ENCODE measurements at regions not wholly inside any gene's neighbourhood (a gene's known extent, or its start where the extent isn't known, plus 50 kb on each side); places are given as distances from the start of the nearest gene placed in this dataset.

DNA sequence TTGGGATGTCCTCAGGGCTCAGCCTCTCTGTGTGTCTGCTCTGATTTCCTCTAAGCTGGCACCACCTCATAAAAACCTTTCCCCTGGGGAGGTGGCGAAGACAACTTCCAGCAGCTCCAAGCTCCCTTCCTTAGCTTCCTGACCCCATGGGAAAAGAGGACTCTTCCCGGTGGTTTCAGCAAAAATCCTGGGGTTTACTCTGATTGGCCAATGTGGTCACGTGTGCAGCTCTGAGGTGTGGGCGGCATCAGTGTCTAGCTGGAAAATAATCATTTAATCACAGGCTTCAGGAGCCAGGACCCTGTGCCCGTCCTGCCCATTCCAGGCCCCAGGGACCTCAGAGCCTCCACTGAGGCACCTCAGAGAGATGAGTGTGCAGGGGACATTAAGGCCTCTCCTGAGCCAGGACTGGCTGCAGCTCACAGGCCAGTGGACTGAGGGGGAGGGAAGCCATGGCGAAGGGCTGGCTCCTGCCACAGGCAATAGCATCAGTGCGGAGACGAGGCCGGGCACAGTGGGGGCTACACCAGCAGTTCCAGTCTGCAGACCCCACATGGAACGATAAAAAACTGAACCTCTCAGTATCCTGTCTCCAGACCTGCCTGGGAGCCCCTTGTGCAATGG, 104.1 kb downstream of the TPRA1 start:
- Mint-ChIP-seq H3K27ac (no peak overlapping the region), H3K36me3 (ENCODE audit: low read depth) (no peaks in the 10 kb centered on the region), H3K27me3 (ENCODE audit: low read depth) (peaks cover 19% of the 10 kb centered on the region), H3K4me3 (no peak overlapping the region), H3K4me1 (no peaks in the 10 kb centered on the region), H3K9me3 (no peaks in the 10 kb centered on the region)
- TF ChIP-seq CTCF (IDR thresholded peaks at IDR 0.05; ENCODE audit: unreplicated experiment in 3 of 3), result no peak

GRCh38 chr3:127485396-127486170, 105.0 kb downstream of the TPRA1 start:
- H3K36me3 Mint-ChIP-seq (ENCODE audit: low read depth), result no peaks in the 10 kb centered on the region
- H3K9me3 Mint-ChIP-seq, result no peaks in the 10 kb centered on the region
- H3K4me1 Mint-ChIP-seq, result no peaks in the 10 kb centered on the region
- no peak overlapping the region for H3K4me3 Mint-ChIP-seq
- no peak overlapping the region for H3K27ac Mint-ChIP-seq
- peaks cover 23% of the 10 kb centered on the region for H3K27me3 Mint-ChIP-seq (ENCODE audit: low read depth)
- no peak for TF ChIP-seq CTCF (IDR thresholded peaks at IDR 0.05; ENCODE audit: unreplicated experiment in 3 of 3)

DNA sequence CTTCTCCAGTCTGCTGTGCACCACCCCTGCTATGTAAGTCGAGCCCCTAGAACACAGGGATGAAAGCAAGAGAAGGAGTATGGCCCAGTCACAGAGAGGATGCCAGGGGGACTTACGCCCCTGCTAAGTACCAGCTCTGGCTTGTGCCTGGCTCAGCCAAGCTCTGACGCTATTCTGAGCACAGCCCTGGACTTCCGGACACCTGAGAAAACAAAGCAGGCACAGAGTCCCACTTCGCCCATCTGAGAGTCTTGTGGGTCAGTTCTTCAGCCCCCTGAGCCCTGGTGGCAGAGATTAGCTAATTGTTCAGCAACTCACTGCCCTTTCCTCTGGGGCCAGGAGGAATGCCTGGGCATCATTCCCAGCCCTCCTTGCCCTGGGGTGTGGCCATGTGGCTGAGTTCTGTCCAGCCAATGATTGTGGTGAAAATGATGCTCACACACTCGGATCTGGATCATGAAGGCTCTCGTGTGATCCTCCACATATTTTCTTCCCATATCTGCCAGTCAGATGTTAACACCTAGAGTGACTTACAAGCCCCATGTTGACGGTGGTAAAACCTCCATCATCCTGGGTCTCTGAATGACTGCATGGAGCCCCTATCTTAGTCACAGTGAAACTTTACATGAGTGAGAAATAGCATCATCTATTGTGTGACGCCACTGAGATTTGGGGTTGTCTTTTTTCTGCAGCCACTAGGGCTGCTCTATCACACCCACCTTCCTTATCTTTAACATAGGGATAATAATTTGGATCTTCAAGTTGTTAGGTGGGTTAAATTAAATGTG, 105.7 kb downstream of the TPRA1 start:
- Mint-ChIP-seq H3K4me3 (no peak overlapping the region), H3K36me3 (ENCODE audit: low read depth) (no peaks in the 10 kb centered on the region), H3K9me3 (no peaks in the 10 kb centered on the region), H3K27me3 (ENCODE audit: low read depth) (peaks cover 19% of the 10 kb centered on the region), H3K27ac (no peak overlapping the region), H3K4me1 (peaks cover 2% of the 10 kb centered on the region)
- TF ChIP-seq CTCF (IDR thresholded peaks at IDR 0.05; ENCODE audit: unreplicated experiment in 3 of 3), result no peak

- no peak for TF ChIP-seq CTCF (IDR thresholded peaks at IDR 0.05; ENCODE audit: unreplicated experiment in 3 of 3)
Measured at GRCh38 chr3:127483902-127484591, 106.5 kb downstream of the TPRA1 start.

DNA sequence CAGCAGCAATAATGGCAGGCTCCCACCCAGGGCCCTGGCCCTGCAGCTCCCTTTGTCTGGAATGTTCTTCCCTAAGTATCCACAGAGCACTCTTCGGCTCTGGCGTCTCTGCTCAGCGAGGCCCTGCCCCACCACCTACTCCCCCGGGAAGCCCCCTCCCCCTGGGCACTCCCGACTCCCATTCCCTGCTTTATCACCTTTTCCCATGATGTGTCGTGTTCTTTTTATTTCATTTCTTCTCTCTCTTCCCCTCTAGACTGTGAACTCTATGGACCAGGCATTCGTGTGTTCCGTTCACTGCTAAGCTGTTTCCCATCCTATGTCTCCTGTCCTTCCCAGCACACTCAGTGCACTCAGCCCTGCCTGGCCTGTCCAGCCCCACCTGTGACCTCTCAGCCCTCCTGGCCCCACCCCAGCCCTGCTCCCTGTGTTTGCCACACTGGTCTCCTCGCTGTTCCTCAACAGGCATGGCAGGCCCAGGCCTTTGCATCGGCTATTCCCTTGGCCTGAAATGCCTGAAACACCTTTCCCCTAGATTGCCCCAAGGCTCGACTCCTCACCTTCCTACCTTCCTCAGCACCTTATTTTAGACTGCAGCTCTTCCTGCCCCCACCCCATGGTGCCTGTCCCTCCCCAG, 107.4 kb downstream of the TPRA1 start:
- TF ChIP-seq CTCF (IDR thresholded peaks at IDR 0.05; ENCODE audit: unreplicated experiment in 3 of 3), result no peak
- H3K27ac Mint-ChIP-seq, result no peak overlapping the region
- H3K9me3 Mint-ChIP-seq, result no peaks in the 10 kb centered on the region
- no peak overlapping the region for H3K4me3 Mint-ChIP-seq
- H3K4me1 Mint-ChIP-seq, result peaks cover 6% of the 10 kb centered on the region
- H3K36me3 Mint-ChIP-seq (ENCODE audit: low read depth), result no peaks in the 10 kb centered on the region
- H3K27me3 Mint-ChIP-seq (ENCODE audit: low read depth), result peaks cover 13% of the 10 kb centered on the region

More at GRCh38 chr3:127483902-127484591, 106.5 kb downstream of the TPRA1 start:
- no peaks in the 10 kb centered on the region for H3K36me3 Mint-ChIP-seq (ENCODE audit: low read depth)
- no peak overlapping the region for H3K4me3 Mint-ChIP-seq
- peaks cover 6% of the 10 kb centered on the region for H3K4me1 Mint-ChIP-seq
- peaks cover 16% of the 10 kb centered on the region for H3K27me3 Mint-ChIP-seq (ENCODE audit: low read depth)
- H3K9me3 Mint-ChIP-seq, result no peaks in the 10 kb centered on the region
- H3K27ac Mint-ChIP-seq, result no peak overlapping the region
